NCI-H748 treated with DMSO at 0.1 percent for 48 hours (cell line): ENCODE measurements at regions not wholly inside any gene's neighbourhood (a gene's known extent, or its start where the extent isn't known, plus 50 kb on each side); places are given as distances from the start of the nearest gene placed in this dataset.

Experiments
- DNase-seq: peaks from one replicate; lab custom pipeline; 2025; lab: John Stamatoyannopoulos, UW

DNA sequence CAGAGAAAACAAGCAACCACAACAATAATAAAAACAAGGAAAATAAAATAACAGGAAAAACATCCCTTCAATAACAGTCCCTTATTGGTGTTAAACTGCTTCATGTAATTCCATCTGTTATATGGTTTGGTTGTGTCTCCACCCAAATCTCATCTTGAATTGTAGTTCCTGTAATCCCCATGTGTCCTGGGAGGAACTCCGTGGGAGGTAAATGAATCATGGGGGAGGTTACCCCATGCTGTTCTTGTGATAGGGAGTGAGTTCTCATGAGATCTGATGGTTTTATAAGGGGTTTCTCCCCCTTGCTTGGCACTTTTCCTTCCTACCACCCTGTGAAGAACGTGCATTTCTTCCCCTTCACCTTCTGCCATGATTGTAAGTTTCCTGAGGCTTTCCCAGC is 369.8 kb downstream of the TMEM232 start:
- no peak for DNase-seq

DNA sequence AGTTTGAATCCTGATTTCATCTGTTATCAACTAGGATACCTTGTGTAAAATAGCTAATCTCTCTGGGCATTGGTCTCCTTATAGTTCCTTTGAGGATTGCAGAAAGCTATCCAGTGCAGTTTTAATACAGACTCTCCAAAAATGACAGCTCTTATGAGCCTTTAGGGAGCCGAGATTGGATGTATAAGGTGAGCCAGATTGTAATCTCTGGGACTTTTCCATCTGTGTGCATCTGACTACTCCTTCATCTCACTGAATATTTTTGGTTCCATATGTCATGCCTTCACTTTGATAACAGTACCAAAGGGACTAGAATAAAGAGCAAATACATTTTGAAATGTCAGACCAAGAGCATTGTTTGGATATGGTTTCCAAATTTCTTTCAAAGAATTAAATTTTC is 367.2 kb downstream of the TMEM232 start:
- DNase-seq: no peak

DNA sequence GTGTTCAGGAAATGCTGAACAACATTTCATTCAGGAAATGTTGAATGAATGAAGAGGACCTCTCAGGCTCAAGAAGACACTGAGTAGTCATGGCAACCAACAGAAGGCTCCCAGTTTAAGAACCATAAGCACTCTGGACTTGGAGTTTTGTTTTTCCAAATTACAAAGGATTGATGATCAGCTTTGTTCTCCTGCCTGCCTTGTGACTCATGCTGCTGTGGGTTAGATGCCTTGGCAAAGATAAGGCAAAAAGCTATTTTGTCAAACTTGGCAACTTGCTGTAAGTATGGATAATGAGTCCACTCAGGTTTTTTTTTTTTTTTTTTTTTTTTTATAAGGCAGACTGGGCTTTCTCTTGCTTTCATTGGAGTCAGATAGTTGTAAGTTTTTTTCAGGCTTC is 365.0 kb downstream of the TMEM232 start:
- no peak for DNase-seq

DNA sequence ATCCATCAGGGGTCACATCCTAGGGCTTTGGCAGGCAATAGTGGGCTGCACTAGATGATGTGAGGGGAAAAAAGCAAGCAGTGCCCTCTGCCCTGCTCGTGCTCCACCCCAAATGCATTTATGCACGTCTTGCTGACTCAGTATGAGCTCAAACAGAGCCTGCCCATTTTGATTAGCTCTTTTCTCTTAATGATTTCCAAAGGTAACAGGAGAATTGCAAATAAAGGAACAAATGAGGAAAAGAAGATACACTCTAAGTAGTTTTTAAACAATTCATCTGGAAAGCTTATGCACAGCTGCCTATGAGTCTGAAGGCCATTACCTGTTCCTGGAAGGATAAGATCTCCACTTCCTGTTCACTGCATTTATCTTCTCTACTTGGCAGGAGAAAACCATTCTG is 364.2 kb downstream of the TMEM232 start:
- no peak for DNase-seq

DNA sequence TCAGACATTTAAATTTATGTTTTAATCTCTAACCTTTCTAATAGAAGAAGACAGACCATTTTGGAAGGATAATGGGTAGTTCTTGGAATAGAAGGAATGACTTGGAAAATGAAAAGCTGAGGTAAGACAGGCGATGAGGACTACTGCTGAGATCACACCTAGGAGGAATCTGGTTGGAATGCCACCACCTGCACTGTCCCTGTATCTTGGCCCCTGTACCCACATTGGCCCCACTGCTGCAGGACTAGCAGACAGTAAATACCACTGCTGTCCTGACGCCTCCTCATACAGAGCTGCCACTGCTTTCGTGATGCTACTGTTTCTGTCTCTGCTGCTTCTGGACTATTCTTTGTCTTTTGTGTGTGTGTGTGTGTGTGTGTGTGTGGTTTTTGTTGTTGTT is 359.8 kb downstream of the TMEM232 start:
- DNase-seq: no peak
